ENCODE measurements at regions not wholly inside any gene's neighbourhood (a gene's known extent, or its start where the extent isn't known, plus 50 kb on each side); places are given as distances from the start of the nearest gene placed in this dataset.
A peak's percentile ranks its signal among the peaks of the same experiment; 100 is the strongest.

DNA sequence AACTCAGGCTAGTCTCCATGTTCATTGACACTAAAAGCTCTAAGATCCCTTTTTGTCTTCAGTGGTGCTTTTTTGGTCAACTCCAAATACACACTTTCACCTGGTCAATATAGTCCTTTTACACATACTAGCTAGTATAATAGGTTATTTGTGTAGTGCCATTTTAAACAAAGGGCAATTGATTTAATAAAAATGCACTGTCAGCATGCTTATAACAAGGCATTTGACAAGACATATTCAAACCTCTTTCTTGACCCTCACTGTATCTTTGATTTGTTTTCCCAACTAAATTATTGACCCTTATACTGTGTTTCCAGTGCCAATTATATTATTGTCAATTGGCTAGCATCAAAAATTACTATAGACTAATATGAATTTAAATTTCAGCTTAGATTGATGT, 1117.6 kb upstream of the DDX18 start:
- no peak overlapping the region for H2AFZ ChIP-seq (ENCODE audit: low read length)
- DNase-seq (ENCODE audit: low read depth in 2 of 2): no peak
- no peak overlapping the region for H3K27ac ChIP-seq (ENCODE audit: insufficient read depth, low read length)
- H4K20me1 ChIP-seq (ENCODE audit: control insufficient read depth, extremely low read depth, insufficient read depth, low read length): no peaks in the 10 kb centered on the region
- no peak overlapping the region for H3K9ac ChIP-seq (ENCODE audit: insufficient read depth, low read length)
- H3K36me3 ChIP-seq (ENCODE audit: control insufficient read depth, insufficient read depth, low read length): no peaks in the 10 kb centered on the region
- H3K4me3 ChIP-seq (replicated peaks in 1 of 4; ENCODE audit: control extremely low read depth in 1 of 4, insufficient read depth in 1 of 4, low read depth in 3 of 4, low read length in 4 of 4): no peak overlapping the region
- TF ChIP-seq, protein P1, sequence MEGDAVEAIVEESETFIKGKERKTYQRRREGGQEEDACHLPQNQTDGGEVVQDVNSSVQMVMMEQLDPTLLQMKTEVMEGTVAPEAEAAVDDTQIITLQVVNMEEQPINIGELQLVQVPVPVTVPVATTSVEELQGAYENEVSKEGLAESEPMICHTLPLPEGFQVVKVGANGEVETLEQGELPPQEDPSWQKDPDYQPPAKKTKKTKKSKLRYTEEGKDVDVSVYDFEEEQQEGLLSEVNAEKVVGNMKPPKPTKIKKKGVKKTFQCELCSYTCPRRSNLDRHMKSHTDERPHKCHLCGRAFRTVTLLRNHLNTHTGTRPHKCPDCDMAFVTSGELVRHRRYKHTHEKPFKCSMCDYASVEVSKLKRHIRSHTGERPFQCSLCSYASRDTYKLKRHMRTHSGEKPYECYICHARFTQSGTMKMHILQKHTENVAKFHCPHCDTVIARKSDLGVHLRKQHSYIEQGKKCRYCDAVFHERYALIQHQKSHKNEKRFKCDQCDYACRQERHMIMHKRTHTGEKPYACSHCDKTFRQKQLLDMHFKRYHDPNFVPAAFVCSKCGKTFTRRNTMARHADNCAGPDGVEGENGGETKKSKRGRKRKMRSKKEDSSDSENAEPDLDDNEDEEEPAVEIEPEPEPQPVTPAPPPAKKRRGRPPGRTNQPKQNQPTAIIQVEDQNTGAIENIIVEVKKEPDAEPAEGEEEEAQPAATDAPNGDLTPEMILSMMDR (conservative IDR thresholded peaks at IDR 0.05 in 1 of 2, IDR thresholded peaks at IDR 0.05 in 1 of 2; ENCODE audit: low read depth in 1 of 2, low read length in 2 of 2): no peak
- TF ChIP-seq EZH2 (IDR thresholded peaks at IDR 0.05; ENCODE audit: low read length, missing control alignments): no peak
- no peaks in the 10 kb centered on the region for H3K79me2 ChIP-seq (ENCODE audit: control insufficient read depth, insufficient read depth, low read length)
- H3K9me3 ChIP-seq (ENCODE audit: control insufficient read depth, insufficient read depth, low read depth, low read length): no peaks in the 10 kb centered on the region
- H3K27me3 ChIP-seq (ENCODE audit: control insufficient read depth, insufficient read depth, low read length): no peaks in the 10 kb centered on the region
- no peaks in the 10 kb centered on the region for H3K4me1 ChIP-seq (ENCODE audit: control insufficient read depth, extremely low read depth, insufficient read depth, low read length)
- no peak overlapping the region for H3K4me2 ChIP-seq (ENCODE audit: extremely low read depth, insufficient read depth, low read length)

DNA sequence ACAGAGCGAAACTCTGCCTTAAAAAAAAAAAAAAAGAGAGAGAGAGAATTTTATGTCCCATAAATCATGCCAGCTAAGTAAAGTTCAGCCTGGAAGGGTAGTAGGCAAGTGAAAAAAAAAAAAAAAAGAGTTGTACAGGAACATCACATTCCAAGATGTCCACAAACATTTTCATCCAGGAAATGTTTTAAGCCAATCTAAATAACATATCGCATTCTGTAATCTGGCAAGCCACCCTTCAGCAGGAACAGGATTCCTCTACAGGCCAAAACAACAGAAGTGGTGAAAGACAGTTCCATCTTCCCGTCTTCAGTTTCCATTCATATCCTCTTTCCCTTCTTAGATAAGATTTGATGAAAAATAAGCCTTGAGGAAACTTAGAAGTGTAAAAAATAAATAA, 1108.1 kb upstream of the DDX18 start:
- no peak overlapping the region for H3K4me2 ChIP-seq (ENCODE audit: extremely low read depth, insufficient read depth, low read length)
- no peak overlapping the region for H3K27ac ChIP-seq (ENCODE audit: insufficient read depth, low read length)
- no peaks in the 10 kb centered on the region for H3K79me2 ChIP-seq (ENCODE audit: control insufficient read depth, insufficient read depth, low read length)
- DNase-seq (ENCODE audit: low read depth in 2 of 2): peak in 1 of 2 donors; percentile 2
- no peak overlapping the region for H3K4me3 ChIP-seq (replicated peaks in 1 of 4; ENCODE audit: control extremely low read depth in 1 of 4, insufficient read depth in 1 of 4, low read depth in 3 of 4, low read length in 4 of 4)
- H3K27me3 ChIP-seq (ENCODE audit: control insufficient read depth, insufficient read depth, low read length): no peaks in the 10 kb centered on the region
- H2AFZ ChIP-seq (ENCODE audit: low read length): no peak overlapping the region
- TF ChIP-seq, protein P1 (conservative IDR thresholded peaks at IDR 0.05 in 1 of 2, IDR thresholded peaks at IDR 0.05 in 1 of 2; ENCODE audit: low read depth in 1 of 2, low read length in 2 of 2): no peak
- TF ChIP-seq EZH2 (IDR thresholded peaks at IDR 0.05; ENCODE audit: low read length, missing control alignments): no peak
- no peaks in the 10 kb centered on the region for H3K4me1 ChIP-seq (ENCODE audit: control insufficient read depth, extremely low read depth, insufficient read depth, low read length)
- H3K9ac ChIP-seq (ENCODE audit: insufficient read depth, low read length): no peak overlapping the region
- H3K9me3 ChIP-seq (ENCODE audit: control insufficient read depth, insufficient read depth, low read depth, low read length): no peaks in the 10 kb centered on the region
- H4K20me1 ChIP-seq (ENCODE audit: control insufficient read depth, extremely low read depth, insufficient read depth, low read length): no peaks in the 10 kb centered on the region
- H3K36me3 ChIP-seq (ENCODE audit: control insufficient read depth, insufficient read depth, low read length): no peaks in the 10 kb centered on the region

DNA sequence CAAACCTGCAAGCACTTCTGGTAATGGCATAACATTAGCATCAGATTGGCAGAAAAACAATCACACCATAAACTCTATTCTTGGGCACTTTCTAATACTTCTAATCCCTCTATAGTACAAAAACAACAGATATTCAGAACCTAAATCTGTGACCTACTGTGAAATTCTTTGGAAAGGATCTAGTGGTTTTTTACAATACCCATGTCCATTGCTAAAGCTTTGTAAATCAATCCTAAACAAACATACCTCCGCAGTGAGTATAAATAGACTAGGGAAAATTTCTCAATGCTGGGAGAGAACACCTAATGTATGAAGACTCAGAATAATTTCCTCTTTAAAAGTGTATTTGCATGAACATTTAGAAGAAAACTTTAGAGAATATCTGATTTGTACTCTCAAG, 1098.5 kb upstream of the DDX18 start:
- Histone ChIP-seq H3K4me1 (ENCODE audit: control insufficient read depth, extremely low read depth, insufficient read depth, low read length) (no peaks in the 10 kb centered on the region), H3K27ac (ENCODE audit: insufficient read depth, low read length) (no peak overlapping the region), H3K79me2 (ENCODE audit: control insufficient read depth, insufficient read depth, low read length) (no peaks in the 10 kb centered on the region), H3K36me3 (ENCODE audit: control insufficient read depth, insufficient read depth, low read length) (no peaks in the 10 kb centered on the region), H3K4me3 (replicated peaks in 1 of 4; ENCODE audit: control extremely low read depth in 1 of 4, insufficient read depth in 1 of 4, low read depth in 3 of 4, low read length in 4 of 4) (no peak overlapping the region), H3K9me3 (ENCODE audit: control insufficient read depth, insufficient read depth, low read depth, low read length) (no peaks in the 10 kb centered on the region), H4K20me1 (ENCODE audit: control insufficient read depth, extremely low read depth, insufficient read depth, low read length) (no peaks in the 10 kb centered on the region), H2AFZ (ENCODE audit: low read length) (no peak overlapping the region), H3K27me3 (ENCODE audit: control insufficient read depth, insufficient read depth, low read length) (no peaks in the 10 kb centered on the region), H3K9ac (ENCODE audit: insufficient read depth, low read length) (no peak overlapping the region), H3K4me2 (ENCODE audit: extremely low read depth, insufficient read depth, low read length) (no peak overlapping the region)
- no peak for TF ChIP-seq EZH2 (IDR thresholded peaks at IDR 0.05; ENCODE audit: low read length, missing control alignments)
- no peak for DNase-seq (ENCODE audit: low read depth in 2 of 2)

Measured in fibroblast of lung (primary cell).